Raji (cell line): ENCODE measurements at regions not wholly inside any gene's neighbourhood (a gene's known extent, or its start where the extent isn't known, plus 50 kb on each side); places are given as distances from the start of the nearest gene placed in this dataset.

Source experiments
- POLR2A ChIP-seq: IDR thresholded peaks from 2 replicates; pipeline ENCODE4 v1.6.1; 2011; ENCODE audit warnings: low read depth, low read length, control low read depth; ENCODE audit not compliant: insufficient read depth

- no peak for TF ChIP-seq POLR2A
These were observed 143.9 kb upstream of the FUT8 start for GRCh38 chr14:65268594-65268993.

GRCh38 chr14:65269732-65270131 is 142.8 kb upstream of the FUT8 start:
- no peak for TF ChIP-seq POLR2A

GRCh38 chr14:65277027-65277426 is 135.5 kb upstream of the FUT8 start:
- TF ChIP-seq POLR2A = no peak

- TF ChIP-seq POLR2A = no peak
These were observed 134.8 kb upstream of the FUT8 start for GRCh38 chr14:65277580-65278270.

GRCh38 chr14:65278589-65278988 is 133.9 kb upstream of the FUT8 start:
- no peak for TF ChIP-seq POLR2A

- TF ChIP-seq POLR2A = no peak
These were observed 133.0 kb upstream of the FUT8 start for GRCh38 chr14:65279510-65279909.

- no peak for TF ChIP-seq POLR2A
These were observed 132.6 kb upstream of the FUT8 start for GRCh38 chr14:65279958-65280357.

- TF ChIP-seq POLR2A = no peak
These were observed 131.9 kb upstream of the FUT8 start for GRCh38 chr14:65280653-65281052.

- TF ChIP-seq POLR2A = no peak
These were observed 130.3 kb upstream of the FUT8 start for GRCh38 chr14:65281991-65282895.

- TF ChIP-seq POLR2A = no peak
These were observed 129.7 kb upstream of the FUT8 start for GRCh38 chr14:65282896-65283253.

- TF ChIP-seq POLR2A = no peak
These were observed 126.1 kb upstream of the FUT8 start for GRCh38 chr14:65286443-65286842.

- no peak; the same call in 1 of the 2 replicates for TF ChIP-seq POLR2A
These were observed 125.0 kb upstream of the FUT8 start for GRCh38 chr14:65287264-65288131.

- no peak for TF ChIP-seq POLR2A
These were observed 121.7 kb upstream of the FUT8 start for GRCh38 chr14:65290830-65291229.

GRCh38 chr14:65291531-65291930 is 121.0 kb upstream of the FUT8 start:
- no peak for TF ChIP-seq POLR2A

- no peak for TF ChIP-seq POLR2A
These were observed 117.7 kb upstream of the FUT8 start for GRCh38 chr14:65294816-65295215.
